Pancreas (tissue), 10 donors: ENCODE measurements at regions not wholly inside any gene's neighbourhood (a gene's known extent, or its start where the extent isn't known, plus 50 kb on each side); places are given as distances from the start of the nearest gene placed in this dataset.

Experiments
- ATAC-seq, 4 donors: fragments of 200-7000 bp; cut with Tn5 transposase; one replicate each; pipeline versions ENCODE4 v1.8.0 to v1.9.1; 2020; ENCODE audit warnings: mild to moderate bottlenecking in 4 of 4, moderate library complexity in 4 of 4
- DNase-seq, 6 donors: peaks; one replicate each; pipeline ENCODE4 v3.0.0-alpha.2; 2020
- FAIRE-seq: peaks from 2 replicates; lab custom pipeline; 2012; peaks lifted over from hg19 to GRCh38; lab: Jason Lieb, UNC
- H3K27ac ChIP-seq, 4 donors: fragments of 200-600 bp; sonication (generic); 1 replicate in 3 of 4; 2 replicates in 1 of 4; pipeline versions ENCODE4 v1.5.0 to v1.8.0; 2020
- H3K27me3 ChIP-seq, 4 donors: fragments of 200-600 bp; one replicate each; pipeline ENCODE4 v1.8.0; 2021
- H3K36me3 ChIP-seq, 3 donors: fragments of 200-600 bp; sonication (generic) in 1 of 3; one replicate each; pipeline versions ENCODE4 v1.5.0 to v1.8.0; 2020 to 2021
- H3K4me1 ChIP-seq, 3 donors: fragments of 200-600 bp; one replicate each; pipeline ENCODE4 v1.8.0; 2021
- H3K4me3 ChIP-seq, 4 donors: fragments of 200-600 bp; sonication (generic) in 2 of 4; one replicate each; pipeline versions ENCODE4 v1.5.0 to v1.8.0; 2020 to 2021
- H3K9me3 ChIP-seq, 4 donors: fragments of 200-600 bp; one replicate each; pipeline ENCODE4 v1.8.0; 2021
- CTCF ChIP-seq, 4 donors: fragments of 200-600 bp; sonication (generic) in 3 of 4; IDR thresholded peaks; one replicate each; pipeline versions ENCODE4 v1.5.0 to v1.8.0; 2021; ENCODE audit warnings: antibody characterized with exemption in 4 of 4
- WGBS, 2 donors: extraction: QIAGEN DNeasy Blood & Tissue Kit; methylation state at CpG; one replicate each; pipeline ENCODE4 v1.1.7; 2013; 5-methylcytosine and 5-hydroxymethylcytosine counted together
- intact Hi-C, 3 donors: fragments of 100-400 bp; cut with DNase I; formaldehyde crosslinking; loops; one replicate each; pipeline versions ENCODE4 v1.11.1 to v1.14.2; 2022
- donor health status: healthy with polysubstance abuse.
- donor health status: DM: no; HTN: no; CAD: no; lungs with moderate emphysema.
- donor health status: DM: no; HTN: no; CAD: no.
- donor health status: control.
- donor health status: control.
- donor health status: Bipolar disorder and iron deficiency.
- donor health status: DM: yes; HTN: yes; CAD: no.
- donor health status: DM: no; HTN: no; CAD: no.
- donor health status: DM: no; HTN: no; CAD: no.
- donor health status: DM: yes; HTN: yes; CAD: no.

GRCh38 chr3:76920511-76920910 is 119.4 kb upstream of the ROBO2 start:
- Histone ChIP-seq H3K9me3 (no peaks in the 10 kb centered on the region), H3K27me3 (no peaks in the 10 kb centered on the region), H3K4me1 (no peaks in the 10 kb centered on the region), H3K4me3 (no peak overlapping the region), H3K36me3 (no peaks in the 10 kb centered on the region), H3K27ac (no peak overlapping the region)
- ATAC-seq: no peak
- no peak for DNase-seq
- no peak for FAIRE-seq
- intact Hi-C loops: no loop called here
- TF ChIP-seq CTCF (IDR thresholded peaks at IDR 0.05): no peak

DNA sequence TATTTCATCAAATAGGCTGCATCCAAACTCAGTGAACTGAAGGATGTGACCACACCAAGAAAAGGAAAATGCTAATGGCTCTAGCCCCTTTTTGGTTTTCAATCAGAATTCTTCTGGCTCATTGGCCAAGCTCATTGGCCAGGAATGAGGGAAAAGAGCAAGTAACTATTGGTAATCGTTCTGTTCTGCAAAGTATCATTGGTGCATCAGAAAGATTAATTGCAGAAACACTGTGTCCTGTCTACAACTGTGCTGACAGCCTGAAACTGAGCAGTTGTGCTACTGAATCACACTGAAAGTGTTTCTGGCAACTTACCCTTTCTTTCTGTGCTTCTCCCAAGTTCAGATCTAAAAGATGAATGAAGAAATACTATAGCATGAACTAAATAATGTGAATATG is 116.4 kb upstream of the ROBO2 start:
- WGBS, 2 donors: 27 to 44% methylated on average over 1 of the region's 1 CpG
- FAIRE-seq (no peak), DNase-seq (no peak), ATAC-seq (no peak)
- Histone ChIP-seq H3K9me3 (no peaks in the 10 kb centered on the region), H3K4me1 (no peaks in the 10 kb centered on the region), H3K27me3 (no peaks in the 10 kb centered on the region), H3K36me3 (no peaks in the 10 kb centered on the region), H3K27ac (no peak overlapping the region), H3K4me3 (no peak overlapping the region)
- no peak for TF ChIP-seq CTCF (IDR thresholded peaks at IDR 0.05)
- intact Hi-C loops: no loop called here

DNA sequence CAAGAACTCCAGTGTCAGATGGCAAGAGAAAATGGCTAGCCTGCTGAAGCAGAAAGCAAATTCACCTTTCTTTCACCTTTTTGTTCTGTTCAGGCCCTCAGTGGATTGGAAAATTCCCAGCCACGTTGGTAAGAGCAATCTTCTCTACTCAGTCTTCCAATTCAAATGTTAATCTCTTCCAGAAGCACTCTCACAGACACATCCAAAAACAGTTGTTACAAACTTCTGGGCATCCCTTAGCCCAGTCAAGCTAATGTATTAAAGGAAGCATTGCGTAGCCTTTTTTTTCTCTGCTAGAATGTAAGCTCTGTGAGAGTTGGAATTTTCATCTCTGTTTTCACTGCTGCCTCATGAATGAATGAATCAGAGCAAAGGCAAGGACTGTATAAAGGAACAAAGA is 109.2 kb upstream of the ROBO2 start:
- no peak for ATAC-seq

DNA sequence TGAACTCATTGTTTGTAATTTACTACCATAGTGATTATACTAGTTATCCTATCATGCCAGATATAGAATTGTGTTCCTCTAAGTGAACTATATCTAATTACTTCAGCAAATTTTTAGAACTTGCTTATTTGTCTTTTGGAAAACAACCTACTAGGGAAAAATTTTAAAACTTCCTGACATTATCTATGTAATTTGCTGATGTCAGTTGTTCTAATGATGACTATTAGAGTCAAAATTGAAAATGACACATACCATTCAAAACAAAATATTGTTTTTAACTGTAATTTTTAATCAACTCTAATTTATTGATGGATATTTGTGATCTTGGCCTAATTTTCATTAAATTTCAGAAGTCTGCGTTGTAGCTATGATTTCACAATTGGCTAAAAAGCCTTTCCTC is 106.7 kb upstream of the ROBO2 start:
- 50 to 88% methylated on average over 1 of the region's 1 CpG for WGBS, 2 donors
- no peak for FAIRE-seq

More for the DNA sequence above, 109.2 kb upstream of the ROBO2 start:
- WGBS, 2 donors: 63 to 68% methylated on average over 2 of the region's 2 CpGs
- intact Hi-C loops: no loop called here
- H3K27me3 ChIP-seq: no peaks in the 10 kb centered on the region
- no peak overlapping the region for H3K27ac ChIP-seq
- FAIRE-seq: no peak
- TF ChIP-seq CTCF (IDR thresholded peaks at IDR 0.05): no peak
- H3K36me3 ChIP-seq: no peaks in the 10 kb centered on the region
- H3K4me1 ChIP-seq: no peaks in the 10 kb centered on the region
- no peak overlapping the region for H3K4me3 ChIP-seq
- no peaks in the 10 kb centered on the region for H3K9me3 ChIP-seq
- no peak for DNase-seq

GRCh38 chr3:76938962-76939361 is 100.9 kb upstream of the ROBO2 start:
- ATAC-seq: no peak
- DNase-seq: no peak
- H3K27me3 ChIP-seq: no peaks in the 10 kb centered on the region
- intact Hi-C loops: no loop called here
- no peak overlapping the region for H3K27ac ChIP-seq
- no peak overlapping the region for H3K4me3 ChIP-seq
- H3K9me3 ChIP-seq: no peaks in the 10 kb centered on the region
- no peaks in the 10 kb centered on the region for H3K4me1 ChIP-seq
- no peak for FAIRE-seq
- H3K36me3 ChIP-seq: no peaks in the 10 kb centered on the region
- no peak for TF ChIP-seq CTCF (IDR thresholded peaks at IDR 0.05)

More for the DNA sequence above, 106.7 kb upstream of the ROBO2 start:
- DNase-seq: no peak
- no peak for ATAC-seq
- Histone ChIP-seq H3K36me3 (no peaks in the 10 kb centered on the region), H3K4me3 (no peak overlapping the region), H3K27me3 (no peaks in the 10 kb centered on the region), H3K27ac (no peak overlapping the region), H3K9me3 (no peaks in the 10 kb centered on the region), H3K4me1 (no peaks in the 10 kb centered on the region)
- no peak for TF ChIP-seq CTCF (IDR thresholded peaks at IDR 0.05)
- intact Hi-C loops: no loop called here
